GM13976 (cell line): ENCODE measurements at regions not wholly inside any gene's neighbourhood (a gene's known extent, or its start where the extent isn't known, plus 50 kb on each side); places are given as distances from the start of the nearest gene placed in this dataset.

Source experiments
- DNase-seq: peaks from one replicate; pipeline ENCODE4 v3.0.0; 2012; ENCODE audit warnings: low spot score
- CTCF ChIP-seq: IDR thresholded peaks from 2 replicates; pipeline ENCODE4 v1.5.1; 2012; ENCODE audit warnings: borderline replicate concordance, mild to moderate bottlenecking; ENCODE audit not compliant: insufficient read depth; ENCODE audit errors: extremely low read depth, missing control alignments, control extremely low read depth
- in situ Hi-C: fragments of 300-500 bp; cut with MboI; formaldehyde crosslinking; loops from one replicate; pipeline ENCODE4 v1.12.0; 2022; ENCODE audit warnings: low sequenced_read_pairs, mixed read lengths, inconsistent platforms; ENCODE audit not compliant: unreplicated experiment

GRCh38 chr10:123325663-123326190, 171.5 kb downstream of the BUB3 start:
- in situ Hi-C loops, result no loop called here
- TF ChIP-seq CTCF, result no peak
- no peak for DNase-seq

DNA sequence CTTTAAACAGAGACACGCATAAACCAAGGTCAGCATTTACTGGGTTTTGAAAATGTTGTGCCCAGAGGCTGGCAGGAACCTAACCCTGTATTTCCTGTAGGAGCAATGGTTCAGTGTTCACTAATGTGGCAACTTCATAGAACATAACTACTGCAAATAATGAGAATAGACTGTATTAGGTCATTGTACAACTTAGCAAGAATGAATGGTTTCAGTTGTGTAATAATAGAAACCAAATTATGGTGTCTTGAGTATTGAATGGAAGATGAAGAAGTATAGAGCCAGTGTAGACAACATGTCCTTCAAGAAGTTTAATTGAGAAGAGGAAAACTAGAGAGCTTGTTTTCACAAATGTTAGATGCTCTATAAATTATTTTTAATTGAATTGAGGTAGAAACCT, 172.5 kb downstream of the BUB3 start:
- no peak for TF ChIP-seq CTCF
- DNase-seq, result no peak
- in situ Hi-C loops, result no loop called here

DNA sequence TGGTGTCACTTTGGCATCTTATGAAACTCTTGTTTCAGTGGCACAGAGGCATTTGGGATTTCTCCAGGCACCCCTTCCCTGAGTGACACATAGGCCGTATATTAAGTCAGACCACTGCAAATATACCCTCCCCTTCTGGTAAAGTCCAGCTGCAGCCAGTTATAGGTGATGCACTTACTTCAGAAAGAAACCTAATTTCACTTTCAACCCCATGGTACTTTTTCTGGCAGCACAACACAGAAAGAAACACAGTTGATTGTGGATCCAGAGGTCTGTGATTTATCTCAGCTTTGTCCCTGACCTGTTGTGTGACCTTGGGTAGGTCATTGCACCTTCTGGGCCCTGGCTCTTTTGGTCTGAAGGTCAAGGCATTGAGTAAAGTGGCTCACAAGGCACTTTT, 173.2 kb downstream of the BUB3 start:
- DNase-seq, result peak; percentile 34

DNA sequence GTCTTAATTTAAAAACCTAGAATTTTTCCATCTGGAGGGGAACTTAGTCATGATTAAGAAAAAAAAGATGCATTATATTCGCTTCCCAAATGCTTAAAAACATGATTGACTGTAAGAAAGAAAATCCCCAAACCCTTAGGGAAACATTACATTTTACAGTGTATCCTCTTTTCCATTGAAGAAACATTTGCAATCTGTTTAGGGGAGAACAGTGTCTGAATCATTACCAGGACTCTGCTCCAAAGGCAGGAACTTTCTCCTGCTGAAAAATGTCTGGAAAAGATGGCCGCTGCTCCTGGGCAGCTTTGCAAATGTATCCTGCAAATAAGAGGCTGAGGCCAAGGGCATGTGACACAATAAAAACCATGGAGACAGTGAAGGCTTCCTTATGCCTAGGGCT, 173.7 kb downstream of the BUB3 start:
- in situ Hi-C loops, result no loop called here
- DNase-seq, result no peak
- no peak for TF ChIP-seq CTCF

More for the DNA sequence above, 173.2 kb downstream of the BUB3 start:
- in situ Hi-C loops, result no loop called here
- TF ChIP-seq CTCF, result no peak

GRCh38 chr10:123331438-123331837, 177.2 kb downstream of the BUB3 start:
- in situ Hi-C loops, result no loop called here
- DNase-seq, result no peak
- TF ChIP-seq CTCF, result no peak

GRCh38 chr10:123346581-123346980, 192.4 kb downstream of the BUB3 start:
- in situ Hi-C loops, result no loop called here
- no peak for DNase-seq
- no peak for TF ChIP-seq CTCF
